NCI-H2029 (cell line): ENCODE measurements at regions not wholly inside any gene's neighbourhood (a gene's known extent, or its start where the extent isn't known, plus 50 kb on each side); places are given as distances from the start of the nearest gene placed in this dataset.

Experiments
- DNase-seq: peaks from one replicate; lab custom pipeline; 2025; lab: John Stamatoyannopoulos, UW

DNA sequence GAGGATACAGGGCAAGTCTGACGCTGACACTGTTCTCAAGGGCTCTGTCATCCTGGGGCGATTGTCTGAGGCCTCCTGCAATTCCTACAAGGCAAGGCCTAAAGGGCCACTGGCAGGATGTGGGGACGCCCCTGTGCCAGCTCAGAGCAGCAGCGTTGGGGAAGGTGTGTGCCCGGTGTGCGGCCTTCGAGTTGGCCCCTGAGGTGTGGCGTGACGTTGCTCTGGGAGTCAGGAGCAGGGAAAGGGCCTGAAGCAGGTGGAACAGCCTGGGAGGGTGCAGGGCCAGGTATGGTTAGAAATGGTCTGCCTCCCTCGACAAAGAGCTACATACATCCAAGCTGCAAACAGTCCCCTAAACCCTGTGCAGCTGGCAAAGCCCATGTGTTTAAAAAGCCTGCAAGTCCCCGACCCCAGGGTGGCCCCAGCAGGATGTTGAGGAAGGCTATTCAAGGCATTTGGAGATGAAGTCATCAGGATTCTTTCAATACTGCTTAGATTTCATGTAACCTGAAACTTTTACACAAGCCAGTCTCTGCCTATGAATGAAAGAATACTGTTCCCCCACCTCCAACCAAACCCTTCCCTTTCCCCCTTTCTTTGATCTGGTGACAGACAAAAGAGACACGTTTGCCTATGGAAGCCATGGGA, 142.5 kb upstream of the TNS3 start:
- DNase-seq: peak; percentile 1

DNA sequence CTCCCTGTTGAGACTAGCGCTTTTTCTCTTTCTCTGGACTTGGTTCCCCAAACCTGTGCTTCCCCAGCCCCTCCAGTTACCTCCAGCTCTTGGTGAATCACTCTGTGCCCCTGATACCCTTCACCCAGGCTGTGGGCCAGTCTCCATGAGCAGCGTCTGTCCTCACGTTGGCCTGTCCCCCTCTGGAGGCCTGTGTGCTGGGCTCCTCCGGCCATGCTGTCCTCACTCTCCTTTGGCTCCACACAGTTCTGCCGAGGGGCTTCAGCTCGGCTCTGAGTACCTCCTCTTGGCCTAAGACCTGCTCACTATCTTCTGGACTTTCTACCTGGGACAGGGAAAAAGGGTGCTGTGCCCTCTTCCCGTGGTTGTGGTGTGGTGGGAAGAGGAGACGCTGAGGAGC, 140.2 kb upstream of the TNS3 start:
- no peak for DNase-seq

DNA sequence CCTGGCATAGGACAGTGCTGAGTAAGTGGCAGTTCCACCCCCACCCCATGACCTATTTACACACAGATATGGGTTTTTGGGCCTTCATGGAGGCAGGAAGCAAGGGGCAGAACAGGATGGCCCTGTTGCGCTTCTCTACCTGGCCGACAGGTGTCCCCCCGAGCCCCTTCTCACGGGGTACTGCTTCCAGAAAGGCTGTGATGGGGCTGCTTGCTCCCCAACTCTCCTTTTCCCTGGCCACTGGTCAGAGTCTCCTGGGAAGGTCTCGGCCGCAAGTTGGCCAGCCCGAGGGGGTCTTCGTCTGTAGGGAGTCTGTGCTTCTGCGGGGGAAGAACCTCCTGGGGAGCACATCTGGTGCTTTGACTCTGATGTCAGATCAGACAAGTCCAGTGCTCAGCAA, 139.8 kb upstream of the TNS3 start:
- DNase-seq: no peak

DNA sequence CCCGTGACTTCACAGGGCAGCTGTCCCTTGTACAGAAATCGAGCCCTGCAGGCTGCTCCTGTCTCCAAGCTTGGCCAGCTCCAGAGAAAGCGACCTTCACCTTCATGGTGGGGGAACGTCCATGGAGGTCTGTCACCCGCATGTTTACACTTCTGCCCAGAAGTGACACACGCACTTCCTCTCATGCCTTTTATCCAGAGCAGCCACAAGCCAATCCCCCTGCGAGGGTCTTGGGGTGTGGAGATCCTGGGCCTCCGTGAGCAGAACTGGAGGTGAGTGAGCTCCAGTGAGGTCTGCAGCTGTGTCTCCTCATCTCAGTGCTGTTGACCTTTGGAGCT, 139.0 kb upstream of the TNS3 start:
- no peak for DNase-seq

DNA sequence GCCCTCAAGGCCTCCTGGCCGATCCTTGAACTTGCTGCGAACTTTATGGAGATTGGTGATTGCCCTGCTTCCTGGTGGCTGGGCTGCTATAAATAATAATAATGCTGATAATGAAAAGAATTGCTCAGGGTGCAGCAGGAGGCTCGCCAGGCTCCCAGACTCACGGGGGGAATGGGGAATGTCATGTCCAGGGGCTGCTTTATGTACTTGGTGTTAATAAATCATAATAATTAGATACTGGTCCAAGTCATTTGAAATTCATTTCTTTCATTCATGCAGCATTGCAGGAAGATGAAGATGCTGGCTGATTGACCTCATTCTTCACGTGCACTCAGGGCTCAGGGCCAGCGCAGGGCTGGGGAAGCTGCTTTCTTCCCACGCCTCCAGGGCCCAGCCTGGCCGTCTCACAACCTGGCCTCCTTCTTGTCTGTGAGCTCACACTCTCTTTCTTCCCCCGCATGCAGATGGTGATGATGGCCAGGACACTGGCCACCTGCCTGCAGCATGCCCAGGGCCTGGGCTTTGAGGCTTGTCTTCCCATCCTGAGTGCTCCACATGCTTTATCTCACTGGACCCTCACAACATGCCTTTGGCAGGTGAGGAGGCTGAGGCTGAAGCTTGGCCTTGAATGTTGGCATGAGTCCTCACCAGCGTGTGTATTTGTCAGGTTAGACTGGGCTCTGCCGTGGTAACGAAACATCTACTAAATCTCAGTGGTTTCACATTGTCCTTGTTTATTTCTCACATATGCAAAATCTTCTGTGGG, 138.4 kb upstream of the TNS3 start:
- DNase-seq: no peak

DNA sequence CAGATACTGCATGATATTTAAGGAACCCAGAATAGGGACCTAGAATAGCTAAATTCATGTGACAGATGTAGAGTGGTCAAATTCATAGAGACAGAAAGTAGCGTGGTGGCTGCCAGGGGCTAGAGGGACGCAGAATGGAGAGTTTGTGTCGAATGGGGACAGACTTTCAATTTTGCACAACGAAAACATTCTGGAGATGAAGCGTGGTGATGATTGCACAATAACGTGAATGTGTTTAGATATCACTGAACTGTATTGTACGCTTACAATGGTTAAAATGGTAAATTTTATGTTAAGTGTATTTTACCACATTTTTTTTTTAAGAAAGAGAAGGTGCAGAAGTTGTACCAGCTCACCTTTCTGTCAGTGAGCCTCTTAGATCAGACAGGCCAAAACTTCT, 137.8 kb upstream of the TNS3 start:
- DNase-seq: no peak

DNA sequence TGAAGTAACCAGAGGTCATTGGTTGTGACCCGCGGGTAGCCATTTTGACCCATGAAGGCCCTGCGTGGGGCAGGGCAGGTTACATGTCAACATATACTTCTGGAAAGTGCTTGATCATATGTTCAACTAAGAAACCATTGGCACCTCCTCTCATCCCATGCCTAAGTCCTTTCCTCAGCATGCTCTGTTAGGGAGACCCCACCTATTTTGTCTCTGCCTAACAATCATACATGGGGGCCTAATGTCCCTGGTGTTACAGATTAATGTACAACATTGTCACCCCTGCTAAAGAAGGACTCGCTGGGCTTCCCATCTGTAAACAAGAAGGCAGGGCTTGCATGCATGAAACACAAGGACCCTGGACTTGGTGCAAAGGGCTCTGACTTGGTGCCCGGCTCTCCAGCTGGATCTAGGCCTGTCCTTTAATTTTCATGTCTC, 133.7 kb upstream of the TNS3 start:
- no peak for DNase-seq

DNA sequence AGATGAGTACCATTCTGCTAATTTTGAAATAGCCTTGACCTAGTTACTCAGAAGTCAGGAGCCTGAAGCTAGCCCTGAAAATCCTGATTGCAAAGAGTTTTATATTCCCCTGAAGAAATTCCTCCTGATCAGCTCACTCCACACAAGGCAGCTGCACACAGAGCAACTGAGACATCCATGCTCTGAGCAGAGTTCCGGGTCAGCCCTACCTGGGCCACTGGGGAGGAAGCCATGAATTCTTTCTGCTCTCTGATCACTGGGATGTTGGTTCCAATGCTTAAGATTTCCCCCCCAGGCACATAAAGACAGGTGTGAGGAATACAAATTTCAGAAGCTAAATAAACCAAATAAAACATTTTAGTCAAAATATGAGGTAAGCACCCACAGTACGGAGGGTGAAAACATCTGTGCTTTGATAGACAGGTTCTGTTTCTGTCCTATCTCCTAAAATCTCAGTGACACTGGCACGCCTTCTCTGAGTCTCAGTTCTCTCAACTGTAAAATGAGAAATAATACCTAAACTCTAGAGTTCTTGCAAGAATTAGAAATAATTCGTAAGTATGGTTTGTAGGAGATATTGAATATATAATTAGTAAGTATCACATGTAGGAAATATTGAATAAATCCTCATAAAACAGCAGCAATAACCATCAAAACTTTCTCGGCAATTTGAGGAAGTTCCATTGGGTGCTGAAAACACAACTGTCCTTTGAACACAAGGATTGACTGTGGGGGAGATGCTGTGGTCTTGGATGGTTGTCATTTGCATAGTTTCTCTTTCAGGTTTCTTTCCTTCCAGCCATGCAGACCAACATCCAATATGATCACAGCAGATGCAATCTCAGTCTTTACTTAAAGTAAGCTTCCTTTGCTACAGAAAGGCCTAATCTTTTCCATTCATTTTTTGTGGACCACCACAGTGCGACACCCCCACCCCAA, 133.0 kb upstream of the TNS3 start:
- no peak for DNase-seq

DNA sequence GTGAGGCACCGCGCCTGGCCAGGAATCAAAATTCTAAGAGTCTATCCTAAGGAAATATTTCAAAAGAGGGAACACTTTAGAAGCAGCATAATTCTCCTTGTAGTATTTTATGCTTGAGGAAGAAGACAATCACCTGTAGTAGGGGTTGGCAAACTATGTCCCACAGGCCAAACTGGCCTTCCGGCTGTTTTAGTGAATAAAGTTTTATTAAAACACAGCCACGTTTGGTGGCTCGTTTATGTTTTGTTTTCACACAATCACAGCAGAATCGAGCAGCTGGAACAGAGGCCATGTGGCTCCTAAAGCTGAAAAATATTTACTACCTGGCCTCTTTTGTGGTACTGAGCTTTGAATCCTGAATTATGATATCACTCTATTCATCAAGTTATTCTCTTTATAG, 131.7 kb upstream of the TNS3 start:
- no peak for DNase-seq

DNA sequence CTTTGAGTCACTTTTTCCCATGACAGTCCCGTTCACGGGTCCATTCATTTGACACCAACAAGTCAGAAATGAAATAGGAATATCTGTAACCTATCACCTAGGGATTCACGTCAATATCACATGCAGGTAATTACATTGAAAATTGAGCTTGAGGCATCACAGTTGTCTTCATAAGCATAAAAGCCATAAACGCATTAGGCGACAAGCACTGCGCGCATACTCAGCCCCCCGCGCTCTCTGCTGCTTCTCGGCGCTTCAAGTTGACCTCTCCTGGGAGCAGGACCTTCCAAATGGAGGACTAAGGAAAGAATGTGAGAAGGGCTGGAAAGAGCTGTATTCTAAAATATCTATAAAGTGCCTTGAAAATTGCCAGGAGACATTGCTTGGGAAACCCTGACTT, 130.5 kb upstream of the TNS3 start:
- no peak for DNase-seq

DNA sequence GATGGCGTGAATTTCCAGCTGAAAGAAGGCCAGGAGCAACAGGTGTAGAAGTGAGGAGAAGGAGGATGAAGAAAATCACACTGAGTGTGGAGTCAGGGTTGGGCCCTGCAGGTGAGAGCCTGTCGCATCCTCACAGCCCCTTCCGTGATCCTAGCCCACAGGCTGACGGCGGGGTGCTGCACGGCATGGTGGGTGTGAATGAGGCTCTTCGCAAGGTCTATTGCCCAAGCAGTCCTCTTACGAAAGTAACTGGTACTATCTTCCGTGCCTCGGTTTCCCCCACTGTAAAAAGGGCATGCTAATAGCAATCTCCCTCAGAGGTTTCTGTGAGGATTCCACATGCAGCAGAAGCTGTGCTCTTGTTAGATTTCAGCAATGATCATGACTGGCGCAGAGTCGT, 129.9 kb upstream of the TNS3 start:
- DNase-seq: no peak

DNA sequence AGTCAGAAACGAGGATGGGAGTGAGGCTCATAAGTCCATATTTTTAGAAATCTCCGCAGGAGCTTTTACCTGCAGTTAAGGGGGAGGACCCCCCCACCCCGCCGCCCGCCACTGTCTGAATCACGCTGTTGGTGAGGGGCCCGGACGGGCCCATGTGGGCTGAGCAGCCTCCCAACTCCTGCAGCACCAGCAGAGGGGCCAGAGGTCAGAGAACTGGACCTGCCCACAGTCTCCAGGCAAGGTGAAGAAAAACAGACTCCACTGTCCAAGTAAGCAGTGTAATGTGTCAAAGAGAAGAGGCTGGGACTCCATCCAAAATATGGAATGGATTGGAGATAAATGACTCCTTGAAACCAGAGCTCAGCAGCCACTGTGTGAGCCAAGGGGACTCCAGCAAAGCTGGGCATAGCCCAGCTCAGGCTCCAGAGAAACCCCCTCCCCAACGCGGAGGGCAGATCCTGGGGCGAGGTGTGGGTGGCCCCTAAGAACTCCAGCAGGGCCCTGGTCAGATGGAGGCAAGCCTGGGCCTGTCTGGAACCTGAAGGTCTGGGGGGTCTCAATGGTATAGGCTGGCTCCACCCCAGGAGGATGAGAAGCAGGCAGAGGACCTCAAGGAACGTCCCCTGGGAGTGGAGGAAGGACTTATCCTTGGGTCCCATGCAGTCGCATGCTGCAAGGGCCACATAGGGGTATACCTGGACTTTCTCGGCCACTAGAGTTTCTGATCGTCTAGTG, 128.5 kb upstream of the TNS3 start:
- DNase-seq: no peak

DNA sequence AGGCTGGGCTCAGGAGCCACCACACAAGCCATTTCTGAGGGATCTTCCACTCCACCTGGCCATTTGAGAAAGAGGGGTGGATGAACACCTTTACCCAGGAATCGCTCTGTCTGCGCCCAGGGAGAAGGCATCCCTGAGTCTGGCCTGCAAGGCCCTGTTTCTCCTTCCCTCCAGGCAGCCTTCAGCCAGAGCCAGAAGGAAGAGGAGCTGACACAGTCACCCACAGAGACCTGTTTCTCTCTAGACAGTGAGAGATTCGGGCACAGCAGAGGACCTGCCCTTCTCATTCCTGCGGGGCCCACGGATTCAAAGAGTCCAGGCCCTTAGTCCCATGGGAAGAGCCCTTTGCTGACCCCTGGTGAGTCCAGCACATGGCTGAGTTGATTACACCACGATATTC, 127.5 kb upstream of the TNS3 start:
- no peak for DNase-seq

DNA sequence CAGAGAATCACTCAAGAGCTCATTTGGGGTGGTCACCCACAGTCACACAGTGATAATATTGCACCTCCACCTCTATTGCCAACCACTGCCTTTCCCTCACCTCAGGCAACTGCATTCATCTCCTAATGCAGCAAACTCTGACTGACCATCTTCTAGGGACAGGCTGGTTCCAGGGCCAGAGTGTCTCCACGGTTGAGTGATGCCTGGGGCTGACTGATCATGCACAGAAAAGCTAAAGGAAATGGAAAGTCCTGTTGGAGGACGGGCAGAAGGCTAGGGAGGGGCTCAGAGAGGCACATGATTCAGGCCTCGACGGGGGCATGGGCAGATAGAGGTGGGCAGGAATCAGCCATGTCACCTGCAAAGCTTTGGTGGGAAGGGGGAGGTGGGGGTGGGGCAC, 127.1 kb upstream of the TNS3 start:
- no peak for DNase-seq

DNA sequence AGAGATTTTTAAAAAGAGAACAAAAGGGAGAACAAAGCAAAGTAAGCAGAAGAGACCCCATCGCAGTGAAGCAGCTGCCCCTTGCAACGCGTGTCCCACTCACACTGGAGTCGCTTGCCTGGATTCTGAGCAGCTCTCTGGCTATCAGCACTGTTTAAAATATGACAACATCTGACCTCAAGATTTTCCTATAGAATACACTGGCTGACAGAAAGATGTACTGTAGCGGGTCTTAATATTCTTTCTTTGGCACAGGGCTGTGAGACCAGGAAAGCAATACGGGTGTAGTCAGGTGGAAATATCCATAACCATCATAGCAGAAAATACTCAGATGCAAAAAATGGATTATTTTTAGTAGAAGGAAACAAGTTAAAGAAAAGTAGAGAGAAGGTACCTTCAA, 125.7 kb upstream of the TNS3 start:
- no peak for DNase-seq

DNA sequence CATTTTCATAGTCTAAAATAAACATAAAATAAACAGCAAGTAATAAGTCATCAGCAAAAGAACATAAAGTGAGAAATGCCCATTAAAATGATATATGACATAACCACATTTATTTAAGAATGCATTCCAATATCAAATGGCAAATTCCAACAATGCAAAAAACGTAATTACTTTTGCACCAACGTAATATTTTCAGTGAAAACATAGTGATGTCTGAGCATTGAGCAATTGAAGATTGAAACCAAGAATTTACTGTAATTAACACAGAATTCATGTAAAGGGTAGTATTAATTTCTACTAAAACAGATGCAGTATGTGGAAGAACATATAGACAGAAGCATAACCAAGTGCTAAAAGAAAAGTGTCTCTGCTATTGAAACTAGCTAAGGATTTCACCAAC, 123.0 kb upstream of the TNS3 start:
- no peak for DNase-seq

DNA sequence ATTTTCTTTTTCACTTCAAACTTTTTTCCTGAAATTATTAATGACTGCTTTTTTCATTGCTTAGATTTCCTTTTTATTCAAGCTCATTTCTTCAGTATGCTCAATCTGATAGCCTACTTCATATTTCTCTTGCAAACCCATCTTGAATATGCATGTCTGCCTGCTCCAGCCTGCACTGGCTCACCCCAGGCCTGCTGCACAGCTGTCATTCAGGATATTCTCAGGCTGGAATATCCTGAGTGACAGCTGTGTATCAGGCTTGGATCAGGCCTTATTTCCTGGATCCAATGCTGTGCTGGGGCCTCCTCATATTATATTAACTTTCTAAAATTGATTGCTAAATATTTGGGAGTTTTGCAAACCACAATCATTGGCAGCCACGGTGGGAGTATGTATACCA, 120.2 kb upstream of the TNS3 start:
- no peak for DNase-seq

DNA sequence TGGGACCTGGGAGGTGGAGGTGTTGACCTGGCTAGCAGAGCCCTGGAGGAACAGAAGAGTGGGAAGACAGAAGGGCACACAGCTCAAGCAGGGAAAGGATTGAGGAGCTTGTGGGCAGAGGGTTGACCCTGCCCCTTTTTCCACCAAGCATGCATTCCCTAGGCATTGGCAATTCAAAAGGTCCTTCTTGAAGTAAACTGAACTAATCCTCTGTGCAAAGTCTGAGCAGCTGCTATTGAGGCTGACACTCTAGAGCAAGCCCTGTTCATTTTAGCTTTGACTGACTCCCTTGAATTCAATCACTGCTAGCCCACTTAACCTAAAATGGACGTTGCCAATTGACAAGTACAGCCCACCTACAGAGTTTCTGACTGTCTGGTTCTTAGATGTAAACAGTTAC, 116.5 kb upstream of the TNS3 start:
- DNase-seq: no peak

DNA sequence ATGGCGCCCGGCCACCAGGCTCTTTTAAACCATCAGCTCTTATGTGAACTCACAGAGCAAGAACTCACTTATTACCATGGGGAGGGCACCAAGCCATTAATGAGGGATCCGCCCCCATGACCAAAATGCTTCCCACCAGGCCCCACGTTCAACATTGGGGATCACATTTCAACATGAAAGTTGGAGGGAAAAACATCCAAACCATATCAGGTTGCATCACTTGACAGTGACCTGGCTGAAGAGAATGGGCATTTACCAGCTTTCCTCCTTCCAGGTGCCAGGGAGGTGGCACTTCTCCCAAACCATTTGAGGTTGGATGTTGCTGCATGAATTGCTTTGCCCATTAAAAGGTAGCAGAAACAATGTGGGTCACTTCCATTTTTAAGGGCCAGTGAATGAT, 115.6 kb upstream of the TNS3 start:
- no peak for DNase-seq

DNA sequence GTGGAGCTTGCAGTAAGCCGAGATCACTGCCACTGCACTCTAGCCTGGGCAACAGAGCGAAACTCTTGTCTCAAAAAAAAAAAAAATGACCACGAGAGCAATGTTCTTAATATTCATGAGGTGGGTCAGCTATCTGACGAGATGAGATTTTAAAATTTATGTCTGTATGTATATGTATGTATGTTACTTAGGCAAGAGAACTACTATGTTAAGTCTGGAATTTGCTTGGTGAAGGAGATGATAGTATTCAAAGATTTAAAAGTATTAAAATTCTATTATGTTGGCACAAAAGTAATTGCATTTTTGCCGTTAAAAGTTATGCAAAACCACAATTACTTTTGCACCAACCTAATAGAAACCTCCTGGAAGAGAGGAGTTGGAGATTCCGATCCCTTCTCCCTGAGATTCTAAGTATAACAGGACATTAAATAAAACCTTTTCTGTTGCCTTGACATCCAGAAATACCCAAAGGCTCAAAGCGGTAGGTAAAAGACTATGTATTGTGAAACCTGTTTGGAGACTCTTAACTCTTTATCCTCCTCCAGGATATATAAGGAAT, 114.3 kb upstream of the TNS3 start:
- no peak for DNase-seq

DNA sequence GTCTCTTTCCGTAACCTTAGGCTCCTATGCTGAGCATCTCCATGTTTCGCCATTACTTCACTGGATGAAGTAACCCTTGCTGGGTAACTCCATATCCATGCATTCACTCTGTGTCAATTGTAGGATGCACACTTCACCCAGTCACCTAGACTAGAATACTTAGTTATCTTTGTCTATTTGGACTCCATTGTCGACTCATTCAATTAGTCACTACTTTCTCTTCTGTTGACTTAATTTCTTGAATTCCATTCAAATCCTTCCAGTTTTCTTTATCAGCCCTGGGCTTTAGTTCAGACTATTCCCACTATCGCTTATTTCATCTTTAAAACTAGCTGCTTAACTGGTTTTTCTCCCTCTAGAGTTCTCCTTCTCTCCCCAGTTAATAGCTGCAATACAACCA, 111.3 kb upstream of the TNS3 start:
- DNase-seq: no peak

DNA sequence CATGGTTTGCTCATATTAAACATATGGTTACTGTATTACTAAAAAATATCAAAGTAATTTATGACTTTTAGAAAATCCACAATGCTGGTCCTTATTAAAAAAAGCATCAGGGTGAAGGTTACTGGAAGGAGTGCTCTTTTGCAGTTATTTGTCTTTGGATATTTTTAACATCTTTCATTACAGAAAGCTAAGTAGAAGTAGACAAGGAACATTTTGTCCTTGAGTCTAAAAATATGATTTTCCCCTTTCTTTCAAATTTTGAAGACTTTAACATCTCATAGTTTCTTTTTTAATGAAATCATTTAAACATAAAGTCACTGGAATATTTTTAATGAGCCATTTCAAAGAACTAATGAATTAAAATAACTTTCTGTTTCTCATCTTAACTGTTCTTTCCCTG, 110.1 kb upstream of the TNS3 start:
- no peak for DNase-seq
